ENCODE measurements at regions not wholly inside any gene's neighbourhood (a gene's known extent, or its start where the extent isn't known, plus 50 kb on each side); places are given as distances from the start of the nearest gene placed in this dataset.

- no peak for DNase-seq
Measured at GRCh38 chr10:60728056-60728455, 50.2 kb upstream of the CDK1 start.

DNA sequence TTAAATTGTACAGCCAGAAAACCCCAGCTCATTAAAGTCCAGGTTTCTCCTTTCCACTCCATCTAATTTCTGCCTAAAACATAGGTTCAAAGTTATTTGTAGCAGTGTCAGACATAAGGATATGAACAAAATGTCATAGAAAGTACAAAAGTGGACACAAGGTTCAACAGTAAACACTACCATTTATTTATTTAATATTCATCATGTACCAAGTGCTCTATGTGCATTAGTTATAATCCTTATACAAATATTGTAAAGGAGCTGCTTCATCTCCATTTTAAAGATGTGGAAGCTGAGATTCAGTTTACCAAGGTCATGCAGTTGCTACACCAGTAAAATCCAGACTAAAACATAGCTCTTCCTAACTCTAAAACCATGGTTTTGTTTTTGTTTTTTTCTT lies 52.0 kb upstream of the CDK1 start:
- DNase-seq: no peak

DNA sequence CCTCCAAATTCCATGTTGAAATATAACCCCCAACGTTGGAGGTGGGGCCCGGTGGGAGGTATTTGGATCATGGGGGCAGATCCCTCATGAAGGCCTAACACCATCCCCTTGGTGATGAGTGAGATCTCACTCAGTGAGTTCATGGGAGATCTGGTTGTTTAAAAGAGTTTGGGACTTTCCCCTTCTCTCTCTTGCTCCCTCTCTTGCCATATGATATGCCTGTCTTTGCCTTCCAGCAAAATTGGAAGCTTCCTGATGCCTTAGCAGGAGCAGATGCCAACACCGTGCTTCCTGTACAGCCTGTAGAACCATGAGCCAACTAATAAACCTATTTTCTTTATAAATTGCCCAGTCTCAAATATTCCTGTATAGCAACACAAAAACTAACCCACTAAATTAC lies 55.7 kb upstream of the CDK1 start:
- DNase-seq: no peak

GRCh38 chr10:60719721-60720120 lies 58.6 kb upstream of the CDK1 start:
- DNase-seq: no peak

DNA sequence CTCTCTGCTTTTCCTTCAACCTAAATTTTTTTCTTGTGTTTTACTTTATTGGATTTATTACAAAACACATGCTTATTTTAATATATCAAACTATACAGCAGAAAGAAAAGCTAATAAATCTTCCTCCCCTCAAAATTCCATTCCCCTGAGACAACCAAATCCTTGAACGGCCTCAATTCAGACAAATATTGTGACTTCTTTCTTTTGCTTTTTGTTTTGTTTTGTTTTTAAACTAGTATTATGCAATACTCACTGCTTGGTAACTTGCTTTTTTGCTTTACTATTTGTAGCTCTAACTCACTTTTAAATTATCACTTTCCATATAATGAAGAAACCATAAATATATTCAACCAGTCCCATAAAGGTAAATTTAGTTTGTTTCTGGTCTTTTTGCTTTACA lies 59.4 kb upstream of the CDK1 start:
- DNase-seq: no peak

DNA sequence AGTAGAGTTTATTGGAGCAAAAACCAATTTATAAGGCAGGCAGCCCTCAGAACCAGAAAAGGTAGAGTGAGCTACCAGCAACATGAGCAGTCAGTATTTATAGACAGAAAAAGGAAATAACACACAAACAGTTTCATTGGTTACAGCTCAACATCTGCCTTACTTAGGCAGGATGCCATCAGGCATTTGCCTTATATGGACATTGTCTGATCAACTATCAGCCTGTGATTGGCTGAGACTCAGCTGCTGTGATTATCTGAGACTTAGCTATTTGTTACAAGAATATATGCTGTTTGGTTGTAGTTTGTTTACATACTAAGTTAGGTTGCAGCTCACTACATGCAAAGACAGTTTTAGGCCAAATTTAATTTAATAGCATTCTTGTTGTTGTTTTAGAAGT lies 60.4 kb upstream of the CDK1 start:
- no peak for DNase-seq

GRCh38 chr10:60714233-60714632 lies 64.0 kb upstream of the CDK1 start:
- no peak for DNase-seq

- no peak for DNase-seq
Measured at GRCh38 chr10:60711496-60711895, 66.8 kb upstream of the CDK1 start.

DNA sequence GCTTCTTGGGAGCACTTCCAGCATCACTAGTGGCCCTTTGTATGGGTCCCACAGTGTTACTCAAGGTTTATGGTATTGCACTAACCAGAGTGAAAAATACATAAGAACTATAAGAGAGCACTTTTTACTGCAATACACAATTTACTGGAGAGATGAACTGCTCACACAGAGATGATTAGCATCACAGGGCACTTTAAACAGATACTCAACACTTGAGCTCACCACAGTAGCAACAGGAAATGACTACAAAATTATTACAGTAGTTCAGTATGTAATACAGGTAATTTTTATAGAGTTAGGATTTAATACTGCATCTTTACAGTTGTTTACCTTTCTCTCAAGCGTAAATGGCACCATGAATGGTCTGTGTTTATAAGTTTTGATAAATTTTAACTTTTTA lies 68.2 kb upstream of the CDK1 start:
- no peak for DNase-seq

GRCh38 chr10:60708666-60709065 lies 69.6 kb upstream of the CDK1 start:
- DNase-seq: no peak

DNA sequence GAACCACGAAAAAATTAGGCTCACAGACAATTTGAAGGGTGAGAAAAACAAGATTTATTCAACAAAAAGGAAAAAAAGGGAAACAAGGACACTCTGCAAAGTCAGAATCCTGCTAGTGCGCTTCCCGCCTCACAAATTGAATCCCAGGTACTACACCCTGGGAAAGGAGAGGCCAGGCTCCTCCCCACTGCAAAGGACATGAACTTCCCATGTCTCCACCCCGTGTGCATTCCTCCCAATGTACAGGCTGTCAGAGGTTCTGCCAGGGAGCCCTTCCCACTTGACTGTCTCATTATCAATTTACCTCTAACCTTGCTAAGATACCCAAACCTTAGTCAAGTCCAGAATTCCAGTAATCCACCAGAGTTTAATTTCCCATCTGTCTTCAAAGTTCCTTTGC lies 70.4 kb upstream of the CDK1 start:
- no peak for DNase-seq

GRCh38 chr10:60706146-60706545 lies 72.1 kb upstream of the CDK1 start:
- DNase-seq: no peak

DNA sequence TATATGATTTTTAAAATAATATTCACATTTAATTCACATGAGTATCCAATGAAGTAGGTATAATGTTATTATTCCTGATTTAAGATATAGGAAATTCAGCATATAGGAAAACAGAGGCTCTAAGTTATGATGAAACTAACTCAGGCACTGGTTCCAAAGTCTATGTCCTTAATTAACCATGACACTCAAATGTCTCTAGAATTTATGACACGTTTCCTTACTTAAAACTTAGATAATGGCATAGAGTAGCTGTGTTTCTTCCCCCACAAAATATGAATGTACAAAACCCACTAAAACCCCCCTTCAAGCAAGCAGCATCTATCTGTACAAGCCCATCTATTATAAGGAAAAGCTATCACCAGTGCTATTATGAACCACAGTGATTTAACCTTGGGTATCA lies 72.9 kb upstream of the CDK1 start:
- DNase-seq: no peak

DNA sequence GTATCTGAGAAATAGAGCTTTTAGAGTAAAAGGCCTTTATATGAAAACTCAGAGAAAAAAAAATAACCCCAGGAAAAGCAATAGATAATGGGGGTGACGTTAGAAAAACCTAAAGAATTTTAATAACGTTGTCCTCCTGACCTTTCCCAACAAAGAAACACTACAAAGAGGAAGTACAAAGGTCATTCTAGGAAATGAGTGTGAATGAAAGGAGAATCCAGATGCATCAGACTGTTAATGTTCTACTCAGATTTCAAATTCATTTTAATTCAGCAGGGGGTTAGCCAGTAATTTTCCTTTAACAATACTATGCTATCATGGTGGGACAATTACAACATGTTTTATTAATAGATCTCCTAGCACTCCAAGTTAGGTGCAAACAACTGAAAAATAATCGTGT lies 73.8 kb upstream of the CDK1 start:
- DNase-seq: no peak

- DNase-seq: no peak
Measured at GRCh38 chr10:60703266-60704041, 74.8 kb upstream of the CDK1 start.

DNA sequence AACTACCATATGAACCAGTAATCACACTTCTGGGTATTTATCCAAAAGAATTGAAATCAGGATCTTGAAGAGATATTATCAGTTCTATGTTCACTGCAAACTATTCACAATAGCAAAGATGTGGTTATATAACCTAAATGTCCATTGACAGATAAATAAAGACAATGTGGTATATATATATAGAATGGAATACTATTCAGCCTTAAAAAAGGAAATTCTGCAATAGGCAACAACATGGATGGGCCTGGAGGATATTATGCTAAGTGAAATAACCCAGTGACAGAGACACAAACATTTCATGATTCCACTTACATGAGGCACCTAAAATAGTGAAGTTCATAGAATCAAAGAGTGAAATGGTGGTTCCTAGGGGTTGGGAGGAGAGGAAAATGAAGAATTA lies 90.6 kb upstream of the CDK1 start:
- DNase-seq: no peak

DNA sequence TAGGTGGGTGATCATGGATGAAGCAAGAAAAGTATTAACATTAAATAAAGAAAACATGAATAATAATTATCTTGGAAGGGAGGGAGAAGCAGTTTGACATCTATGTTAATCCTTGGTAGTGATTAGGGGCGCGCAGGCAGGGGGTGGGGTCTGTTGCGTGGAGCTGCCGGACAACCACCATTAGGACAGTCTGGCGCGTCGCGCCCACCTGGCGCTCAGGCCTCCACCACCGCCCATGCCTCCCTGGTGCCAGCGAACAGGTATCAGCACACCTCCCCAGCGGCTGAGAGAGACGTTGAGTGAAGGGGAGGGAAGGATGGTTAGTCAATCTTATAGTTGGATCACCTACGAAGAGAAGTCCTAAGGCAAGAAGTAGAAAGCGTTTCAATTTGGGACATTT lies 94.2 kb upstream of the CDK1 start:
- DNase-seq: no peak

GRCh38 chr10:60681103-60681502 lies 97.2 kb upstream of the CDK1 start:
- no peak for DNase-seq

- no peak for DNase-seq
Measured at GRCh38 chr10:60679388-60679990, 98.8 kb upstream of the CDK1 start.

GRCh38 chr10:60678978-60679377 lies 99.3 kb upstream of the CDK1 start:
- no peak for DNase-seq

GRCh38 chr10:60677531-60678129 lies 100.6 kb upstream of the CDK1 start:
- DNase-seq: no peak

DNA sequence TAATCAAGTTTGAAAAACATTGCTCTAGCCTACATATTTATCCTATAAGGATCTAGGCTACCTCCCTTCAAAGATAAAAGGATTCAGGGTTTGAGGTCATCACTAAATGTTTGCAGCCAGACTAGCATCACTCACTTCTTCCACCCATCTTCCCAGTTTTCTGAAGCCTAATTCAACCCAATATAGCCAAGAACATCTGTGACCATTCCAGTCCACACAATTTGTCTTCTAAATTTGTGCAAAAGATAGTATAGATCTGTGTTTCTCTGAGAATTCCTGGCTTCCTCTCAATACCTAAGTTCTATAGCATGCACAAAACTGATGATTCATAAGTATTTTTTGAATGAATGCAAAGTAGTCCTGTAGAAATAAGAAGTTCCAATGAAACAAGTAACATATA lies 103.0 kb upstream of the CDK1 start:
- no peak for DNase-seq

DNA sequence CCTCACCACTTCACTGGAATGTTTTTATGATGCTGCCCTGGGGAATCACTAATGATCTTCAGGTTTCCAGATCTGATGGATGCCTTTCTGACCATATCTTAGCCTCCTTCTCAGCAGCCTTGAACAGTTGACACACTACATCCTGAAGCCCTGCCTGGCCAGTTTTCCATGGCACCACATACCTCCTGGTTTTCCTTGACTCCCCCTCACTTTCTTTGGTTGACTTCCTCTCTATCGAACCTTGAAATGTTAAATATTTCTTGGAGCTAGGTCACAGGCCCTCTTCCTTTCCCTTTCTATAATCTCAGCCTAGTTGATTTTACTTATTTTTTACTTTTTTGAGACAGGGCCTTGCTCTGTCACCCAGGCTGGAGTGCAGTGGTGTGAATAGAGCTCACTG lies 108.8 kb upstream of the CDK1 start:
- no peak for DNase-seq

DNA sequence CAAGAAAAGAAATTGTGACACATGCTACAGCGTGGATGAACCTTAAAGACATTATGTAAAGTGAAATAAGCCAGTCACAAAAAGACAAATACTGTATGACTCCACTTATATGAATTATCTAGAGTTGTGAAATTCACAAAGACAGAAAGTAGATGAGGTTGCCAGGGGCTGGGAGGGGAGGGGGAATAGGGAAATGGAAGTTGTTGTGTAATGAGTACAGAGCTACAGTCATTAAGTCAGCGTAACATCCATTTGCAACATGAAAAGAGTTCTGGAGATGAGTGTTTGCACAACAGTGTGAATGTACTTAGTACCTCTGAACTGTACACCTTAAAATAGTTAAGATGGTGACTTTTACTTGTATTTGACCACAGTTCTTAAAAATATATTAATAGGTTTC lies 112.1 kb upstream of the CDK1 start:
- peak; percentile 63 for DNase-seq

DNA sequence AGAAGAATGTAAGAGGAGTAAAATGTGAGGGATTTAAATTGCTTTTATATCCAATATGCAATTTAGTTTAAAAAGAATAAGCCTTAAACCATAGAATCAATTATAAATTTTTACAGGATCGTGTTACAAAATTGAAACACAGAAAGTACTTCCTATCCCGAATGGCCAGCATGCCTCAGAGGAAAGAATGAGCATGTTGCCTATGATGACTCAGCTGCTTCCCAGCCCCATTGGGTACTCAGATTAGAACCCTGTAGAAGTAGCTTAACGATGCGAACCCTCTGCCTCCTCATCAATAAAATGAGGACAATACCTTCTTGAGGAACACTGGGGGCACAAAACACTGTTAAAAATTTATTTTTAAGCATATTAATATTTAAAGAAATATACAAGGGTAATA lies 113.4 kb upstream of the CDK1 start:
- no peak for DNase-seq
